HG03139 (cell line): ENCODE measurements at regions not wholly inside any gene's neighbourhood (a gene's known extent, or its start where the extent isn't known, plus 50 kb on each side); places are given as distances from the start of the nearest gene placed in this dataset.

Experiments used
- ATAC-seq: cut with Tn5 transposase; IDR thresholded peaks from one replicate; pipeline ENCODE4 v1.9.1; 2021; ENCODE audit not compliant: unreplicated experiment

- no peak for ATAC-seq
Observed at GRCh38 chr3:156620901-156621300, 53.5 kb upstream of the TIPARP start.

- ATAC-seq: no peak
Observed at GRCh38 chr3:156620260-156620659, 54.1 kb upstream of the TIPARP start.

- ATAC-seq: no peak
Observed at GRCh38 chr3:156619376-156619775, 55.0 kb upstream of the TIPARP start.

GRCh38 chr3:156617781-156618180, 56.6 kb upstream of the TIPARP start:
- ATAC-seq: no peak

- ATAC-seq: no peak
Observed at GRCh38 chr3:156617145-156617544, 57.2 kb upstream of the TIPARP start.

GRCh38 chr3:156615592-156616173, 58.7 kb upstream of the TIPARP start:
- no peak for ATAC-seq

GRCh38 chr3:156614642-156615511, 59.5 kb upstream of the TIPARP start:
- ATAC-seq: no peak

- no peak for ATAC-seq
Observed at GRCh38 chr3:156612903-156613302, 58.0 kb upstream of the SSR3 start.

- no peak for ATAC-seq
Observed at GRCh38 chr3:156611870-156612494, 57.1 kb upstream of the SSR3 start.

GRCh38 chr3:156610154-156610553, 55.2 kb upstream of the SSR3 start:
- no peak for ATAC-seq

GRCh38 chr3:156609546-156609945, 54.6 kb upstream of the SSR3 start:
- no peak for ATAC-seq

- ATAC-seq: no peak
Observed at GRCh38 chr3:156608601-156609514, 53.9 kb upstream of the SSR3 start.

GRCh38 chr3:156606729-156607128, 51.8 kb upstream of the SSR3 start:
- ATAC-seq: peak; percentile 39

- no peak for ATAC-seq
Observed at GRCh38 chr3:156605686-156606605, 51.0 kb upstream of the SSR3 start.

GRCh38 chr3:156604642-156605144, 49.8 kb upstream of the SSR3 start:
- ATAC-seq: no peak
